Amniotic epithelial cell (primary cell): ENCODE measurements at regions not wholly inside any gene's neighbourhood (a gene's known extent, or its start where the extent isn't known, plus 50 kb on each side); places are given as distances from the start of the nearest gene placed in this dataset.
"Not testable (repeated sequence)": the region's sequence is repeated elsewhere in the genome, so short reads cannot be mapped to it uniquely, and the experiment has no call there.

Source experiments
- DNase-seq: peaks from one replicate; pipeline ENCODE4 v3.0.0-alpha.2; 2010; ENCODE audit warnings: low read depth

DNA sequence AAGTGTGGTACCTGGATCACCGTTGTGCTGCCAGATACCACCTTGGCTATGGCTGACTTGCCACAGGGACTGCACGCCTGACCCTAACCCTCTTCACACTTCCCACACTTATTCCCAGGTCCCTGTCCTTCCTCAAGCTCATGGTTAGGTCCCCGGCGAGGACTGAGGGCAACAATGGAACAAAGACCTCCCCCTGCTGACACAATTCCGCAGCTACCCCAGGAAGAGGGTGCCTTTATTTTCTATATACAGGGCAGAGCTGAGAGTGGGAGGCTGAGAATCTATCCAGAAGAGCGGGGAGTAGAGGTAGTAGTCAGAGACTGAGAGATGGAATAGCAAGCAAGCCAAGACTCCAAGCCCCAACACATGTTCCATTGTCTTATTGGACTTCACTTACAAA lies 118.1 kb upstream of the SEM1 start:
- DNase-seq, result no peak

GRCh38 chr7:96829121-96829520 lies 119.5 kb upstream of the SEM1 start:
- not testable (repeated sequence) for DNase-seq

DNA sequence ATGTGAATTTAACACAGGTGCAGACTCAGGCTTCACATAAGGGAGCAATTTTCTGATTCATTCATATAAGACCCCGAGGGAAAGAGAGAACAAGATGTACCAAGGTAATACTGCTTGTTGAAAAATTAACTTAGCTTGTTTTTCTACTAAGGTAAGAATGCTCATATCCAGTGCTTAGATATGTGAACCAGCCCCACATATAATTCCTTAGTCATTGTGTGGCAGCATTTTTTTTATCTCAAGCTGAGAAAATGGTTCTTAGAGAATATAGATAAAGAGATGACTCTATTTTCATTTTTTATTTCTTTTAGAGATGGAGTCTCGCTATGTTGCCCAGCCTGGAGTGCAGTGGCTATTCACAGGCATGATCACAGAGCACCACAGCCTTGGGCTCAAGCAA lies 121.8 kb upstream of the SEM1 start:
- DNase-seq, result no peak

GRCh38 chr7:96832092-96832662 lies 122.5 kb upstream of the SEM1 start:
- DNase-seq, result no peak

GRCh38 chr7:96833676-96834453 lies 124.2 kb upstream of the SEM1 start:
- no peak for DNase-seq

DNA sequence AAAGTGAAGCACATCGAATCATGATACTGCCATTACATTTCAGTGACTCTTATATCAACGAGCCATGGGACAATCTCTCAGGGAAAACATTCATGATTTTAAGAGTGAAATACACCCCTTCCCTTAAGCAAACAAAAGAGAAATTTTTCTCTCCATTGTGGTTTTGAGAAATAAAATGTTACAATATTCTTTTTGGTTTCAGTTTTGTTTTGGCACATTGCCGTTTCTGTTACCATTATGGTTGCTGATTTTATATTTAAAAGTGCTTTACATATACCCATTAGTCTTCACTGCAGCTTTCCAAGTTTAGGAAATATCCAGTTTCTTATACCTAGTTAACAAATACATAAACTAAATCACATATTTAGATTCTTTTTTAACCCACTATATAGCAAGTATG lies 126.8 kb upstream of the SEM1 start:
- DNase-seq, result no peak

DNA sequence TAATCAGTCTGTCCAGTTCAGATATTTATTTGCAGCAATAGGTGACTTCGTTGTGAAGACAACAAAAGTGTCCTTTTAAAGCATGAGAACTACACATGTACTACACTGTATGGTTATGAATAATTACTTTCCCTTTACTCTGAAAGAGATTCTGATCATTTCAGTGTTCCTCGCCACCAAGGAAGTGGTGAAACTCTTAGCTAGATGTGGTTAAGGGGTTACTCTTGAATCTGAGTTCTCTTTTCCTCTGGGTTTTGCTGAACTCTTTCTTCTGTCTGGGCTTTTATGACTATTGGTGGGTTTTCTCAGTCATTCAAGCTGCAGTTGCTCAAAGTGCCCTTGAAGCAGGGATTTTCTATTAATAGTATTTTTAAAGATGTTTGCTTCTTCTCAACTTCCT lies 127.9 kb upstream of the SEM1 start:
- DNase-seq, result no peak

- no peak for DNase-seq
Observed at GRCh38 chr7:96838481-96838880, 128.8 kb upstream of the SEM1 start.

DNA sequence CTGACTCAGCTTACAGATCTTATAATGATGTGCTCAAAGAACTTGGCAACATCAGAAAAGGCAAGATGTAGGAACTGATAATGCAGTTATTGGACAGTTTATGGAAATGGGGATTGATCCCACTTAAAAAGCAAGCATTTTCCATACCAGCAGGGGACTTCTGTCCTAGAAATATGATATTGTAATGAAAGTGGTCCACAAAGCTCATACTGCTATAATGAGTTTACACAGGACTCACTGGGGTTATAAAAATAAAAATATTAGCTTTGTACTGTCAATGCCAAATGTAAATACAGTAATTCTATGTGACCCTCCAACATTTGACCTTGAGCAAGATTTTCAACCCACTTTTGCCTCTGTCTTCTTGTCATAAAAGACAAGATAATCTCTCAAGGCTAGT lies 145.5 kb upstream of the SEM1 start:
- no peak for DNase-seq

GRCh38 chr7:96855691-96856090 lies 146.0 kb upstream of the SEM1 start:
- DNase-seq, result no peak

DNA sequence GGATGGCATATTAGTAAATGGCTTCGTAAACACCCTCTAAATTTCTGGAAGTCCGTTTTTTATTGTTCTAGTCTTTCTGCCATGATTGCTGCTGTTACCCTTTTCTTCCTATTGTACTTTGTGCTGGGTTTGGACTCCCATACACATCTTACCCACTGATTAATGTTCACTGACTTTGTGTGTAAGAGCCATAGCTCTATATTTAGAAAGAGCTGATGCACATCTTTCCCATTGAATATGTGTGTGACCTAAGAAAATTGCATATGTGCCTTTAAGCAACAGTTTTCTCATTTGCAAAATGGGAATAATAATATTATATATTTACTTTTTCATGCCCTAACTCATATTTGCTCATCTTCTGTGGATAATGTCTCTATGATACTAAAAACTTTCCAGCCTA lies 135.8 kb upstream of the DLX6 start:
- no peak for DNase-seq

DNA sequence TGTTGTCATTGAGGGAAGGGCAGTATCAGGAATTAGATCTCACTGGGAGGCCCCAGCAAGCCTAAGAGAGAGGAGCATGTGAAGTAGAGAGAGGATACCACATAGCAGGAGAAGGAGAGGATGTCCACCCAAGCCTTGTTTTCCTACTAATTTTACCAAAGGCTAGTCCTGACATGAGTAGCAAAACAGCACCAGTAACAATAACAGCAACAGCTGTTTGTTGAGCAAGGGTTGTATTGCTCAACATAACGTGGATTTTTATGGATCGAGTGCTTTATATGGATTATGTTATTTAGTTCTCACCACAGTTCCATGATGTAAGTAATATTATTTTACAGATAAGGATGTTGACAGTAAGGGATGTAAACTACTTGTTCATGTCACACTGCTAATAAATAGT lies 135.2 kb upstream of the DLX6 start:
- DNase-seq, result no peak

GRCh38 chr7:96870934-96871333 lies 134.4 kb upstream of the DLX6 start:
- DNase-seq, result no peak

GRCh38 chr7:96887426-96887825 lies 117.9 kb upstream of the DLX6 start:
- DNase-seq, result no peak

GRCh38 chr7:96899108-96899507 lies 106.2 kb upstream of the DLX6 start:
- DNase-seq, result no peak

GRCh38 chr7:96901822-96902445 lies 103.4 kb upstream of the DLX6 start:
- no peak for DNase-seq

- no peak for DNase-seq
Observed at GRCh38 chr7:96903906-96904305, 101.4 kb upstream of the DLX6 start.

DNA sequence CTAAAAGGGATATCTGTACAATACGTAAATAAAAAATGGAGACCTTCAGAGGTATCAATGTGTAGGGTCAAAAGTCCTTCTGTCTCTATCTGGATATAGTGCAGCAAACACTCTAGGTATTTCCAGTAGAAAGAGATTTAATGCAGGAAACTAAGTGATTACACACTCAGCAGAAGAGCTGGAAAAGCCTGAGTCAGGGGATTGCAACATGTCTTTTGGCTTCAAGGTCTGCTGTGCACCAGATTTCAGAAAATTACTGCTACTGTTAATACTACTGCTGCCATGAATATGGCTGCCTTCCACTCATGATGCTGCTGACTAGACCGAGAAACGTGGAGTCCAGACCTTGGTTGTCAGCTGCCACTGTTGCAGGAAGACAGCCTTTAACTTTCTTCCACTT lies 94.9 kb upstream of the DLX6 start:
- peak; percentile 1 for DNase-seq

- DNase-seq, result no peak
Observed at GRCh38 chr7:96915029-96915428, 90.3 kb upstream of the DLX6 start.

GRCh38 chr7:96920064-96920463 lies 85.3 kb upstream of the DLX6 start:
- DNase-seq, result no peak

GRCh38 chr7:96920713-96921112 lies 84.6 kb upstream of the DLX6 start:
- no peak for DNase-seq

DNA sequence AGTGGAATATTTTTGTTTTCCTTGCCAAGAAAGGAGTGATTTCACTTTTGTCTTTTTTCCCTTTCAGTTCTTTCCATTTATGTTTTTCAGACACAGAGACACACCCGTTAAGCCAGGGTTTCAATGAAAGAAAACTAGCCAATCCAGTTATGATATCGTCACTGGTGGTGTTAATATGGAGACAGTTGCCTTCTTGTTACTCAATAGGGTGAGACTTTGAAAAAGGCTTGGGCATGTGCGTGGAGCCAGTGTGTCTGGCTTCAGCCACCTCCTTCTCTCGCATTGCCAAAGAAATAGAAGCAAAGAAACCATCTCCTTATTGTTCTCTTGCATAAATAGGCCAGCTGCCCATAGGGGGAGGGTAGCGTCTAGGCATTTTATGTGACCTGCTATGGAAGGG lies 84.1 kb upstream of the DLX6 start:
- no peak for DNase-seq

GRCh38 chr7:96921771-96922170 lies 83.6 kb upstream of the DLX6 start:
- DNase-seq, result no peak

- not testable (repeated sequence) for DNase-seq
Observed at GRCh38 chr7:96923345-96923744, 82.0 kb upstream of the DLX6 start.
